ENCODE measurements at regions not wholly inside any gene's neighbourhood (a gene's known extent, or its start where the extent isn't known, plus 50 kb on each side); places are given as distances from the start of the nearest gene placed in this dataset.
"Not testable (repeated sequence)": the region's sequence is repeated elsewhere in the genome, so short reads cannot be mapped to it uniquely, and the experiment has no call there.

DNA sequence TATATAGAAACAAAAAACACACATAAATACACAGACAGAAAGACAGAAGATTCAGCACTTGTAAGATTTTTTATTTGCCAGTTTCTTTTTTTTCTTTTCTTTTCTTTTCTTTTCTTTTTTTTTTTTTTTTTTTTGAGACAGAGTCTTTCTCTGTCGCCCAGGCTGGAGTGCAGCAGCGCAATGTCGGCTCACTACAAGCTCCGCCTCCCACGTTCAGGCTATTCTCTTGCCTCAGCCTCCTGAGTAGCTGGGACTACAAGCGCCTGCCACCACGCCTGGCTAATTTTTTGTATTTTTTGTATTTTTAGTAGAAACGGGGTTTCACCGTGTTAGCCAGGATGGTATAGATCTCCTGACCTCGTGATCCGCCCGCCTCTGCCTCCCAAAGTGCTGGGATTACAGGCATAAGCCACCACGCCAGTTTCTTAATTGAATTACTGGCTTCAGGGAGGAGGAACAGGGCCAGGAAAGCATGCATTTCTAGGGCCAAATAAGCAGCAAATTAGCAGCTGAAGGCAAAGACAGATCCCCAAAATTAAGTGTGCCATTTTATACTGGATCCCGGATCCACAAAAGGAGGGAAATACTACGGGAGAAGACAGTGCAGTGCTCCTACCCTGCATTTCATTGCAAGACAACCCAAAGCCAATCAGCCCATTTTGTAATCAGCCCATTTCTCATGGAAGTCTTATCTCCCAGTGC is 305.6 kb upstream of the CCNH start:
- H3K36me3 ChIP-seq (ENCODE audit: control insufficient read depth in 2 of 2, insufficient read depth in 2 of 2, low read length in 1 of 2); DNase-seq (ENCODE audit: low read depth in 6 of 9, low spot score in 9 of 9): not testable (repeated sequence)
- WGBS = 90% methylated on average over 15 of the region's 15 CpGs

DNA sequence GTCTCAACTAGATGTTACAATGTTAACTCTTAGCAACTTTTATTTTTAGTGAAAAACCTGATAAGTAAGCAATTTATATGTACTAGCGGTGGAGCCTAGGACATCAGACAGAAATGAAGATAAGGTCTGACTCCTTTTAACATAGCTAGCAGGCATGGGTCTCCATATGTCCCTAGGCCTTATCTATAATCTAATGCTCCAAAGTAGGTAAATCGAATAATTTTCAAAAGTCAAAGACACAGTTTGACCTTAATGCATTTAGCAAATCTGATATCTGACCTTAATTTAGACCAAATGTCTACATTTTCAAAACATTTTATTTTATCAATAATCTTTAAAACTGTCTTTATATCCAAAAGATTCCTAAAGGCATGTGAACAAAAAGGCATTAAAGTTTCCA is 305.0 kb upstream of the CCNH start:
- 97% methylated on average over 2 of the region's 2 CpGs for WGBS
- no peak overlapping the region for H3K4me3 ChIP-seq (ENCODE audit: low read length in 2 of 2)
- H3K4me1 ChIP-seq (ENCODE audit: control insufficient read depth in 2 of 2, insufficient read depth in 2 of 2, low read length in 2 of 2) = no peaks in the 10 kb centered on the region
- H3K27me3 ChIP-seq (ENCODE audit: control insufficient read depth in 2 of 2, insufficient read depth in 1 of 2, low read length in 1 of 2) = no peaks in the 10 kb centered on the region
- DNase-seq (ENCODE audit: low read depth in 6 of 9, low spot score in 9 of 9) = no peak
- H3K27ac ChIP-seq (ENCODE audit: low read depth in 1 of 2, low read length in 1 of 2) = no peak overlapping the region
- H3K36me3 ChIP-seq (ENCODE audit: control insufficient read depth in 2 of 2, insufficient read depth in 2 of 2, low read length in 1 of 2) = no peaks in the 10 kb centered on the region
- H3K9me3 ChIP-seq (ENCODE audit: control insufficient read depth in 2 of 2, insufficient read depth in 1 of 2, low read length in 1 of 2) = peaks cover 0 to 4% of the 10 kb centered on the region in 2 donors

More for the DNA sequence above, 305.6 kb upstream of the CCNH start:
- H3K9me3 ChIP-seq (ENCODE audit: control insufficient read depth in 2 of 2, insufficient read depth in 1 of 2, low read length in 1 of 2); H3K27ac ChIP-seq (ENCODE audit: low read depth in 1 of 2, low read length in 1 of 2); H3K4me3 ChIP-seq (ENCODE audit: low read length in 2 of 2); H3K27me3 ChIP-seq (ENCODE audit: control insufficient read depth in 2 of 2, insufficient read depth in 1 of 2, low read length in 1 of 2); H3K4me1 ChIP-seq (ENCODE audit: control insufficient read depth in 2 of 2, insufficient read depth in 2 of 2, low read length in 2 of 2): not testable (repeated sequence)

DNA sequence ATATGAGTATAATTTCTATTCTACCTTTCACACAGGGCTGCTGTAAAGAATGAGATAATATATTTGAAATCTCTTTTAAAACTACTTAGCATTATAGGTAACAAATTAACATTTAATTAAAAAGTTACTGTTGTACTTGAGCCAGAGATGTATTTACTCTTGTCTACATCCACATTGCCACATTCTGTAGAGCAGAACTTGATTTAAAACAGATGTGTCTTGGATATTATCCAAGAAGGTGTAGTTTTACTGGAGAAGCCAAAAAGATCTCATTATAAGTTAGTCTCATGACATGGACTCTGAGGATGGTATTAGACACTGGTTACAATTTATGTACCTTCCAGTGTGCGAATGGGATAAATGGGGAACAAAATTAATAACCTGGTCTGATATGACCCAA is 293.1 kb upstream of the CCNH start:
- Histone ChIP-seq H3K36me3 (ENCODE audit: control insufficient read depth in 2 of 2, insufficient read depth in 2 of 2, low read length in 1 of 2) (no peaks in the 10 kb centered on the region), H3K27ac (ENCODE audit: low read depth in 1 of 2, low read length in 1 of 2) (no peak overlapping the region), H3K9me3 (ENCODE audit: control insufficient read depth in 2 of 2, insufficient read depth in 1 of 2, low read length in 1 of 2) (peaks cover 0 to 1% of the 10 kb centered on the region in 2 donors), H3K27me3 (ENCODE audit: control insufficient read depth in 2 of 2, insufficient read depth in 1 of 2, low read length in 1 of 2) (no peaks in the 10 kb centered on the region), H3K4me3 (ENCODE audit: low read length in 2 of 2) (no peak overlapping the region), H3K4me1 (ENCODE audit: control insufficient read depth in 2 of 2, insufficient read depth in 2 of 2, low read length in 2 of 2) (no peaks in the 10 kb centered on the region)
- WGBS = 94% methylated on average over 1 of the region's 1 CpG
- DNase-seq (ENCODE audit: low read depth in 6 of 9, low spot score in 9 of 9) = no peak

DNA sequence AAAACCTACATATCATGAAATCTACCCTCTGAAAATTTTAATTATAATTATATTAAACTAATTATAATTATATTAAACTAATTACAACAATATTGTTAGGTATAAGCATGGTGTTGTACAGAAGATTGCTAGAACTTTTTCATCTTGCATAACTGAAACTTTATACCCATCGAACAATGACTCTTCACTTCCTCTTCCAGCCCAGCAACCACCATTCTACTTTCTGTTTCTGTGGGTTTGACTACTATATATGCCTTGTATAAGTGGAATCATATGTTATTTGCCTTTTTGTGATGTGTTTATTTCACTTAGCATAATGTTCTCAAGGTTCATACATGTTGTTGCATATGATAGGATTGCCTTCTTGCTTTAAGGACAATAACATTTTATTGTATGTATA is 274.2 kb upstream of the CCNH start:
- Histone ChIP-seq H3K27ac (ENCODE audit: low read depth in 1 of 2, low read length in 1 of 2) (no peak overlapping the region), H3K27me3 (ENCODE audit: control insufficient read depth in 2 of 2, insufficient read depth in 1 of 2, low read length in 1 of 2) (no peaks in the 10 kb centered on the region), H3K9me3 (ENCODE audit: control insufficient read depth in 2 of 2, insufficient read depth in 1 of 2, low read length in 1 of 2) (no peaks in the 10 kb centered on the region), H3K4me1 (ENCODE audit: control insufficient read depth in 2 of 2, insufficient read depth in 2 of 2, low read length in 2 of 2) (no peaks in the 10 kb centered on the region), H3K36me3 (ENCODE audit: control insufficient read depth in 2 of 2, insufficient read depth in 2 of 2, low read length in 1 of 2) (no peaks in the 10 kb centered on the region), H3K4me3 (ENCODE audit: low read length in 2 of 2) (no peak overlapping the region)
- 69% methylated on average over 1 of the region's 1 CpG for WGBS
- DNase-seq (ENCODE audit: low read depth in 6 of 9, low spot score in 9 of 9) = no peak

DNA sequence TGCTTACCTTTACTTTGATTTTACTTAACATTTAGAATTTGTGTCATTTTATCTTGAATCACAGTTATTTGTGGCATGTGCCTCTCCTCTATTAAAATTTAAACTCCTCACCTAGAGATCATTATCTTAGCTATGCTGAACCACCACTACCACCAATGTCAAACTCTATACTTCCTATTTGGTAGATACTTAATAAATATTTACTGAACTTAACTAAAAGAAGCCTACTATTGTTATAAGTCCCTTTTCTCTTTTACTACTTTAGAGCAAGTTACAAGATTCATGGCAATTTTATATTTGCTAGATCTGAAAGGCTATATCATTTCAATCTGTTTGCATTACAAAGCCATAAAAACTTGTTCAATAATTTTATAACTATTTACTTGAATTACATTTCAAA is 273.3 kb upstream of the CCNH start:
- Histone ChIP-seq H3K4me1 (ENCODE audit: control insufficient read depth in 2 of 2, insufficient read depth in 2 of 2, low read length in 2 of 2) (no peaks in the 10 kb centered on the region), H3K4me3 (ENCODE audit: low read length in 2 of 2) (no peak overlapping the region), H3K36me3 (ENCODE audit: control insufficient read depth in 2 of 2, insufficient read depth in 2 of 2, low read length in 1 of 2) (no peaks in the 10 kb centered on the region), H3K9me3 (ENCODE audit: control insufficient read depth in 2 of 2, insufficient read depth in 1 of 2, low read length in 1 of 2) (no peaks in the 10 kb centered on the region), H3K27ac (ENCODE audit: low read depth in 1 of 2, low read length in 1 of 2) (no peak overlapping the region), H3K27me3 (ENCODE audit: control insufficient read depth in 2 of 2, insufficient read depth in 1 of 2, low read length in 1 of 2) (no peaks in the 10 kb centered on the region)
- DNase-seq (ENCODE audit: low read depth in 6 of 9, low spot score in 9 of 9) = no peak

DNA sequence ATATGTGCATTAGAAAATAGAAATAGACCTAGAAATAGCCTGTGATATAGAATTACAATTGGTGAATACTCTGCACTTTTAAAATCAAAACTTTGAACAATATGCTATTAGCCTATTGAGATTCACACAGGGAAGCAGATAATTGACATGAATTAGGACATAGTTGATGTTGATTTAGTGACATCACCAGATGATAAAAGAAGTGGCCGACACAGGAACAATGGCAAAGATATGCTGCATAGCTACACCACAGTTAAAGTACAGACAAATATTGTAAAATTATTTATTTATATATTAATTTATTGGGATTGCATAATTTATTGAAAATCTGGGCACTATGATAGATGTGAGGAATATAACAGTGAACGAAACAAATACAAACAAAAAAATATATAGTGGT is 261.5 kb upstream of the CCNH start:
- Histone ChIP-seq H3K4me3 (ENCODE audit: low read length in 2 of 2) (no peak overlapping the region), H3K4me1 (ENCODE audit: control insufficient read depth in 2 of 2, insufficient read depth in 2 of 2, low read length in 2 of 2) (no peaks in the 10 kb centered on the region), H3K27me3 (ENCODE audit: control insufficient read depth in 2 of 2, insufficient read depth in 1 of 2, low read length in 1 of 2) (no peaks in the 10 kb centered on the region), H3K27ac (ENCODE audit: low read depth in 1 of 2, low read length in 1 of 2) (no peak overlapping the region), H3K36me3 (ENCODE audit: control insufficient read depth in 2 of 2, insufficient read depth in 2 of 2, low read length in 1 of 2) (no peaks in the 10 kb centered on the region), H3K9me3 (ENCODE audit: control insufficient read depth in 2 of 2, insufficient read depth in 1 of 2, low read length in 1 of 2) (no peaks in the 10 kb centered on the region)
- WGBS = 93% methylated on average over 2 of the region's 2 CpGs
- DNase-seq (ENCODE audit: low read depth in 6 of 9, low spot score in 9 of 9) = no peak

DNA sequence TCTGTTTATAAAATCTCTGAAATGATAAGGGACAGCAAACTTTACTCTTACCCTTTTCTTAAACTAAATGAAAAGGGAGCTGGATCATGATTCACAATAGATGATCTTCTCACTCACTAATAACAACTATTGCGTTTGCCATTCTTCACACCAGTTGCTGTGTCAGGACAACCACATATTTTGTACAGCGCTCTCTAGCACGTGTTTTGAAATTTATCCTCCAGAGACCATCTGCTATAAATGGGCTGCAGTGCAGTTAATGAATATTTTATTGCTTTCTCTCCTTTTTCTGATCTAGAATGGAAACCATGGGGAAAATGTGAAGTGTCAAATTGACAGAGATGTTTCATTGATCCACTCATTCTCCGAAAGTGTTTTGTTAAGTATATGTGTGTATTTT is 258.4 kb upstream of the CCNH start:
- no peaks in the 10 kb centered on the region for H3K27me3 ChIP-seq (ENCODE audit: control insufficient read depth in 2 of 2, insufficient read depth in 1 of 2, low read length in 1 of 2)
- 81% methylated on average over 4 of the region's 4 CpGs for WGBS
- H3K27ac ChIP-seq (ENCODE audit: low read depth in 1 of 2, low read length in 1 of 2) = no peak overlapping the region
- no peaks in the 10 kb centered on the region for H3K4me1 ChIP-seq (ENCODE audit: control insufficient read depth in 2 of 2, insufficient read depth in 2 of 2, low read length in 2 of 2)
- no peaks in the 10 kb centered on the region for H3K36me3 ChIP-seq (ENCODE audit: control insufficient read depth in 2 of 2, insufficient read depth in 2 of 2, low read length in 1 of 2)
- no peaks in the 10 kb centered on the region for H3K9me3 ChIP-seq (ENCODE audit: control insufficient read depth in 2 of 2, insufficient read depth in 1 of 2, low read length in 1 of 2)
- DNase-seq (ENCODE audit: low read depth in 6 of 9, low spot score in 9 of 9) = no peak
- no peak overlapping the region for H3K4me3 ChIP-seq (ENCODE audit: low read length in 2 of 2)

DNA sequence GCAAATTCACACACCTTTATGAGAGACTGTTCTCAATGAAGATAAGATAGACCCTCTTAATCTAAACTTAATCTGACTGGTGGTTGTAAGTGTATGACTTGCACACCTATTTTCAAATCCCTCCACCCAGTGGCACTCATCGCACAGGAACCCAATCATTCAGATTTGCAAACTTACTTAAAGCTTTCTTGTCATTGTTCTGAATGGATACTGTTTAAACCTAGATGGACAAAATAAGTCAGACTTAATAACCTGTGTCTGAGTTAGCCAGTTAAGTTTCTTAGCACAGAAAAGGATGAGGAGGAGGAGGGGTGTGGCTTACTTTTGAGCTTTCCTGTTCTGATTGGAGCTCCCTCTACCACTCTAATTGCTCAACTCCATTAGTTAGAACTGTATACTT is 252.4 kb upstream of the CCNH start:
- H3K4me3 ChIP-seq (ENCODE audit: low read length in 2 of 2) = no peak overlapping the region
- WGBS = 82% methylated on average over 1 of the region's 1 CpG
- H3K27me3 ChIP-seq (ENCODE audit: control insufficient read depth in 2 of 2, insufficient read depth in 1 of 2, low read length in 1 of 2) = no peaks in the 10 kb centered on the region
- no peaks in the 10 kb centered on the region for H3K36me3 ChIP-seq (ENCODE audit: control insufficient read depth in 2 of 2, insufficient read depth in 2 of 2, low read length in 1 of 2)
- no peaks in the 10 kb centered on the region for H3K4me1 ChIP-seq (ENCODE audit: control insufficient read depth in 2 of 2, insufficient read depth in 2 of 2, low read length in 2 of 2)
- DNase-seq (ENCODE audit: low read depth in 6 of 9, low spot score in 9 of 9) = no peak
- no peaks in the 10 kb centered on the region for H3K9me3 ChIP-seq (ENCODE audit: control insufficient read depth in 2 of 2, insufficient read depth in 1 of 2, low read length in 1 of 2)
- H3K27ac ChIP-seq (ENCODE audit: low read depth in 1 of 2, low read length in 1 of 2) = no peak overlapping the region

DNA sequence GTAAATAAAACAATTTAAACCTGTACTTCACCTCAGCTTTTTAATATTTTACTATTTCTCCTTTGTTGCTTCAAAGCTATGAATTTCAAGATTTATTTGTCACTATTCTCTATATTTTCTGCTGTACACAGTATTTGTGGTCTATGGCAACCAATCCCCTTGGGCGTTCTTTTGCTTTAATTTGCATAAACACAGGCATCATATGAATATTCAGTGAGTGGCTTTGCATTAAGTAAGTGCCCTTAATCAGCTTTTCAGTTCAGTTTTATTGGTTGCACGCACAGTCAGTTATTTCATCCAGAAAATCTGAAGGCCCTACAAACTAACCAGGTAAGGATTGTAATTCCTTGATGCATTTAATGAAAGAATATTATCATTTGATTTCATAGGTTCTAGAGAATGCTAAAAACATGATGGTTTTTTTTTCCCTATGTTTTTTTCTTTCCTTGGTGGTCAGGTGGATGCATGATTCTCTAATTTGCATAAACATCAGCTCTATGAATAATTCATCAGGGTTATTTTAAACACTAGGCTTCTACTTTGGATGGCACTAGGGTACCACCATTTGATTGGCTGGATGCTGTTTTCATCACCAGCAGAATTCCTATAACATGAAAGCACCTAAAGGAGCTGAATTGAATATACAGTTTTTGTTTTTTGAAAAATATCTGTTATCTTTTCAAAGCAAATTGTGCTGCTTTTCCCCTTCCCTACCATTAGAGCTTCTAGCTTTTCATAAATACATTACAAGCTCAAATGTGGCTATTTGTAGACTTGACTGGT is 249.2 kb upstream of the CCNH start:
- H3K27ac ChIP-seq (ENCODE audit: low read depth in 1 of 2, low read length in 1 of 2) = no peak overlapping the region
- H3K4me1 ChIP-seq (ENCODE audit: control insufficient read depth in 2 of 2, insufficient read depth in 2 of 2, low read length in 2 of 2) = no peaks in the 10 kb centered on the region
- H3K4me3 ChIP-seq (ENCODE audit: low read length in 2 of 2) = no peak overlapping the region
- no peaks in the 10 kb centered on the region for H3K27me3 ChIP-seq (ENCODE audit: control insufficient read depth in 2 of 2, insufficient read depth in 1 of 2, low read length in 1 of 2)
- DNase-seq (ENCODE audit: low read depth in 6 of 9, low spot score in 9 of 9) = no peak
- WGBS = 91% methylated on average over 2 of the region's 2 CpGs
- H3K36me3 ChIP-seq (ENCODE audit: control insufficient read depth in 2 of 2, insufficient read depth in 2 of 2, low read length in 1 of 2) = no peaks in the 10 kb centered on the region
- H3K9me3 ChIP-seq (ENCODE audit: control insufficient read depth in 2 of 2, insufficient read depth in 1 of 2, low read length in 1 of 2) = no peaks in the 10 kb centered on the region

Data from thymus (tissue), 11 donors.